GM03348 (cell line): ENCODE measurements at regions not wholly inside any gene's neighbourhood (a gene's known extent, or its start where the extent isn't known, plus 50 kb on each side); places are given as distances from the start of the nearest gene placed in this dataset.
"Not testable (repeated sequence)": the region's sequence is repeated elsewhere in the genome, so short reads cannot be mapped to it uniquely, and the experiment has no call there.

Experiments used
- DNase-seq: peaks from one replicate; pipeline ENCODE4 v3.0.0; 2012; ENCODE audit warnings: low spot score

DNA sequence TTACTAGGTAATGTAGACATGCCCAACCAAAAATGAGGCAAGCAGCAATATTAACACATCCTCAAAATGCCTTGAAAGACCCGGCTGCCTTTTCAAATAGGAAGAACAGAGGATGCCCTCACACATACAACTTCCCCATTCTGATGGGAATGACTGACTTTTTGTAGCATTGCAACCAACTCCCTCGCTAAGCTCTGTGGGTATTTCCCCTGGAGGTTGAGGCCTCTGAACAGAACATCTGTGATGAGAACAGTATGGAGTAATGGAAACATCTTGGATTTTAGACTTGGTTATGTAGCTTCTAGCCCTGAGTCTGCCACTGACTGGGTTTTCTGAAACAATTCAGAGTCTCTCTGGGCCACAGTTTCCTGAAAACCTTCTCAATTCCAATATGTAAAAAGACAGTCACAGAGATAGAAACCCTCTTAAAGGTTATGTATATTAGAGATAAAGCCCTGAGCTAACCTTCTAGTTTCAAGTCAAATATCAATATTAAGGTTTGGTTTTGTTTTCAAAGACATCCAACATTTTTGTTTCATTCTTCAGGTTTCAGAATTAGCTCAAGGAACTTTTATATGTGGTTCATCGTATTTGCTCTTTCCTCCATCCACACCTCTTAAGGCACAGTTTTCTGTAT lies 311.5 kb downstream of the SETD4 start:
- DNase-seq = no peak

DNA sequence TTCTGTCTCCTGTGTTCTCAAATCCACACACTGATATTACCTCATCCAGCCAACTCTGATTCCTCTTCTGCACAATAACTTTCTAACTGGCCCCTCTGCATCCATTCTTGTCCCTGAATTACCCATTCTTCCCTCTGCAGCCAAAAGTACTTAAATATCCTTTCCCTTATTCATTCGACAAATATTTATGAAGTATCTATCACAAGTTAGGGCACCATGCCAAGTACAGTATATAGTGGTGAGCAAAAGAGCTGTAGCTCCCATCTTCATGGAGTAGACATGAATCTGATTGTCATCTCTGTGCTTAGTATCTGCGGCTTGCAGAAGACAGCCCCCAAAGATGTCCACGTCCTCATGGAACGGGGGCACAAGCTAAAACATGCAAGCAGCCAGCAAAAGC lies 316.8 kb downstream of the SETD4 start:
- no peak for DNase-seq

DNA sequence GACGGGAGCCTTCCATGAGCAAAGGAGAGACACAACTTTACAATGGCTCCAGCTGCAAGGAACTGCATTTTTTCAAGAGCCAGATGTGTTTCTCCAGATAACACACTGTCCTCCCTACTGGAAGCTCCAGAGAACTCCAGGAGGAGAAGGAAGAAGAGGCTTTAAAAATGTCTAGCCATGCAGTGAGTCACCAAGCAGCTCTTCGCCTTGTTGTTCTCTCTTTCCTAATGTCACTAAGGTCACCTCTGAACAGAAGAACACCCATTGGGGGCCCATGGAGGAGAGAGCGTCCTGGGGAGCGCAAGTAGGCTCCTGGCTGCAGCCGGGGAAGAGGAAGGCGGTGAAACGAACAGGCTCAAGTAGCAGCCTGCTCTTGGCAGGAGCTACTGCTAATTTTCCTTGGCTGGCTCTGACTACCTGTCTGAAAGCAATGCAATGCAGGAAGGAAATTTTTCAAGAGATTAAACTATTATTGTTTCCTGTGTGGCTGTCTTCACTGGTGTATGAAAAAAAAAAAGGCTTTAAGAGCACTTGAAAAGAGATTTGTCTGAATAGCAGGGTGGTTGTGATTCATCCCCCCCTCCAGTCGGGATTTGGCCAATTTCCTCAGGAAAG lies 321.9 kb downstream of the SETD4 start:
- peak; percentile 53 for DNase-seq

DNA sequence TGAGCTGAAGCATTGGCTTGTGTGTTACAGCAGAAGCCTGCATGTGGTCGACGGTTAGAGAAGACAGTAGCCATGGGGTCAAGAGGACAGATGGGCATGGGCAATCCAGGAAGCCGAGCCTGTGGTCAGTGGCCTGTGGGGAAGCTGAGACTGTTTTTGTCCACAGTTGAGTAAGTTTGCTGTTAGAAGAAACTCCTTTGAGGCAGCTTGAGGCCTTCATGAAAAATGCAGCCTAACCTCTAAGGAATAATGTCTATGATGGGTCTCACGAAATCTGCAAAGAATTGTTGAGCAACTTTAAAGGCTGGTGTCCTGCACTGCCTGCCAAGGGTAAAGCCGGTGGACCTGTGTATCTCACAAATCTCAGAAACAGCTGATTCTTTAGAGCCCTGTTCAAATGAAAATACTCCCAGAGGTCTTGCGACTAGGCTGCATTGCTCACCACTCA lies 322.4 kb downstream of the SETD4 start:
- peak; percentile 56 for DNase-seq

DNA sequence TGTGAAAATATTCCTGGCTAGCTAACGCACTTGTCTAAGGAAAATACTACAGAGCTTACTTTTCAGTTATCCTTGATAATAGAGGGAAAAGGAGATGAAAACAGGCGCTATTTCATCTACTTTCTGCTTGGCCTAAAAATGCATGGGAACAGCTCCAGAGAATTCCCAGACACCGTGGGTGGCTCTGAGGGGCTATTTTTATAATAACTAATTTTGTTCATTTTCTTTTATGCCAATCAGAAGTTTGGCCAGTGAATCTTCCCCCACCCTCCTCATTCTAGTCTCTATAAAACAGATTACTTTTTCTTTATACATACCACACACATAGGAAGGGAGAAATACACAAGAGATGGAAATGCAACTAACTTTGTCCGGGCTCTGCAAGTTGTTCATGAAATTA lies 322.9 kb downstream of the SETD4 start:
- no peak for DNase-seq

DNA sequence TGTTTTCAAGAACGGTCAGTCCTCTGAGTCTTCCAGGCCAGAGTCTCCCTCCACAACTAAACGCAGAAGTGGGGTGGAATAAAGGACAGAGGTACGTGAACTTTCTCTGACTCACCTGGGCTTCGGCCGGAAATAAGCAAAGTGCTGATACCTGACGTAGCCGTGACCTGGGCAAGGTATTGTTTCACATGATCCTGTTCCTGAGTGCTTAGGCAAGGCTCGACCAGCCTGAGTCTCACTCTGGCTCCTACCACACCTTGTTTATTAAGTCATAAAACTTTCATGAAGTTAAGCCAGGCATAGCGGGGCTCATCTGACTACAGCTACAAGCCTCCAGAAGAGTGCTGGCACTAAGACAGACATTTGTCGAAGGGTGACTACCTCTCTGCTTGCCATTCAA lies 327.5 kb downstream of the SETD4 start:
- no peak for DNase-seq

DNA sequence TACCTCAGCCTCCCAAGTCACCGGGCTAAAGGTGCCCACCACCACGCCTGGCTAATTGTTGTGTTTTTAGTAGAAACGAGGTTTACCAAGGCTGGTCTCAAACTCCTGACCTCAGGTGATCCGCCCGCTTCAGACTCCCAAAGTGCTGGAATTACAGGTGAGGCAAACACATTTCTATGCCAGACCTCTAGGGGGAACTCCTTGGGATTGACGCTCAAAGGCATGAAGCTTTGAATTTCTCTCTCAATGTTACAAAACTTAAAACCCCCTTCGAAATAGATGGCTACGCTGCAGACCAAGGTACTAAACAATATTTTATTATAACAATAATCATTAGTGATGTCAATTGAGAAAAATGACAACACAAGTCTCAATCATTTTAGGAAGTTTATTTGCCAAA lies 330.0 kb downstream of the SETD4 start:
- DNase-seq = no peak

DNA sequence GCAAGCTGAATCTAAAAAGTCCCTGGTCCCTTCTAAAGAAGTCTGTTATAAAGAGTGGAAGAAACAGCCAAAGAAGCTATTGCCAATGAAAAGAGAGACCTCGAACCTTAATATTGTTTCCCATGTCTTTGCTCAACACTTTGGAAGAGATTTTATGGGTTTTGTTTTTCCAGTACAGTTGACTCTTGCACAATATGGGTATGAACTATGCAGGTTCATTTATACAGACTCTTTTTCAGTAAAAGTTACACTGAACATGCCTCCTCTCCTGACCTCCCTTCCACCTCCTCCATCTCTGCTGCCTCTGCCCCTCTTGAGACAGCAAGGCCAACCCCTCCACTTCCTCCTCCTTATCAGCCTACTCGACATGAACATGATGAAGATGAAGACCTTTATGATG lies 332.5 kb downstream of the SETD4 start:
- DNase-seq = no peak

DNA sequence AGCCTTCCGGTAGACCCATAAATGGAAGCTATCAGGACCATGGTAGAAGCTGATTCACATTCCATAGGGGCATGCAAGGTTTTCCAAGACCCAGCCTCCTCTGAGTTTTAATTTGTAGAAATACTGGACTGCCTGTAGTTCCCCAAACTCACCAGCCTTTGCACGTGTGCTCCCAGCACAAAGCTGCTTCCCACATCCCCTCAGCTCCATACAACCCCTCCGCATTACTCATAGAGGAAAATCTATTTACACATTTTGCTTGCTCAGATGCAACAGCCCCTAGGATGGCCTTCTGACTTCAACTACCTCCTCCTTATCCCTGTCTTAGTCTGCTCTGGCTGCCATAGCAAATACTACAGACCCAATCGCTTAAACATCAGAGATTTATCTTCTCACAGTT lies 336.2 kb downstream of the SETD4 start:
- no peak for DNase-seq

DNA sequence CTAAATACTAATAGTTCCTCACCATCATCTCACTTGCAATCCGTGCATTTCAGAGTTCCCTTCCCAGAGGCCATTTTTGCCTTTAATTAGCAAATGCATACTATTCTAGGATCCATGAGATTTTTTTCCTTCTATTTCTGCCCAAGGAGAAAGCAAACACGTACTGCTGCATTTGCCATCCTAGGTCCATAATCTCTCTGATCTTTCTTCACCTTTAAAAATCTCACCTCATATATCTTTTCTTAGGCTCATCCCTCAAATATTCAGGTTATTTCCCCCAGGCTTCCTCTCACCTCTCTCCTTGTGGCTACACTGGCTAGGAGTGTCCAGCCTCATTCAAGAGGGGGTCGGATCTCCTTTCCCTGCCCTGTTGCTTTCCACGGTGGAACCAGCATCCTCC lies 338.6 kb downstream of the SETD4 start:
- DNase-seq = no peak

DNA sequence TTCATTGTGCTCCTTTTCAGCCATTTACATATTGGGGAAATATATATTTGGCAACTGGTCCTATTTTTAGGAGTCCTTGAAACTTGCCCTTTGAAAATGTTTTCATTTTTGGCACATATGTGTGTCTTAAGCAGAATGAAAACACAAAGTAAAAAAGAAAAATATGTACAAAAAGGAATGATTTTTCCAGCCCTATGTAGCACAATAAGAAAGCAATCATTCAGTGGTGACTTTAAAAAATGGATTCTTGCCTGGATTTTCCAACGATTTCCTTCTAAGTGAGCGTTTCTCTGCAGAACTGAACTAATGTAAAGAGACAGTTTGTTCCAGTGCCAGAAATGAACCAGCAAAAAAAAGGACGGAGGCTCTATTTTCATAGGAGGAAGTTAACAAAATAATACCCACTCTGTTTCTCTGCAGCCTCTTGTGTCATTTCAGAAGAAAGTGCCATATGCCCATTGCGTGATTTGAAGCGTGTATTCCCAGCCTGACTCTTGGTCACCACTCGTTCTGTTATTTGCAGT lies 340.1 kb downstream of the SETD4 start:
- no peak for DNase-seq

DNA sequence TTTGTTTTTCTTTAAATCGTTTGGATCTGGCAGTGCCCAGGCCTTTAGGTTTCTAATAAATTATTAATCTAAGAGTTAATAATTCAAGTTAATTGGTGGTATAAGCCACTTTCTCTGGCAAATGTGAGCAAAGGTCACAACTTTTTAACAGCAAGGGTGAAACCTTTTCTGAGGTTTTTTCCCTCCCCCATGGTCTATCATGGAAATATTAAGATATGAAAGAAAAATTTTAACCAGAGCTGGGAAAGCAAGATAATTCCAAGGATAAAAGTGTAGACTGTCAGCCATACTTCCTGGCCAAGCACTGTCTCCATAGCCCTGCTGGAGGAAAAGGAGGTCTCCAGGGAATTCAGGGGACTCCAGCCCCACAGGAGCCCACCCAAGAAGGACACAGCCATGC lies 341.2 kb downstream of the SETD4 start:
- no peak for DNase-seq

DNA sequence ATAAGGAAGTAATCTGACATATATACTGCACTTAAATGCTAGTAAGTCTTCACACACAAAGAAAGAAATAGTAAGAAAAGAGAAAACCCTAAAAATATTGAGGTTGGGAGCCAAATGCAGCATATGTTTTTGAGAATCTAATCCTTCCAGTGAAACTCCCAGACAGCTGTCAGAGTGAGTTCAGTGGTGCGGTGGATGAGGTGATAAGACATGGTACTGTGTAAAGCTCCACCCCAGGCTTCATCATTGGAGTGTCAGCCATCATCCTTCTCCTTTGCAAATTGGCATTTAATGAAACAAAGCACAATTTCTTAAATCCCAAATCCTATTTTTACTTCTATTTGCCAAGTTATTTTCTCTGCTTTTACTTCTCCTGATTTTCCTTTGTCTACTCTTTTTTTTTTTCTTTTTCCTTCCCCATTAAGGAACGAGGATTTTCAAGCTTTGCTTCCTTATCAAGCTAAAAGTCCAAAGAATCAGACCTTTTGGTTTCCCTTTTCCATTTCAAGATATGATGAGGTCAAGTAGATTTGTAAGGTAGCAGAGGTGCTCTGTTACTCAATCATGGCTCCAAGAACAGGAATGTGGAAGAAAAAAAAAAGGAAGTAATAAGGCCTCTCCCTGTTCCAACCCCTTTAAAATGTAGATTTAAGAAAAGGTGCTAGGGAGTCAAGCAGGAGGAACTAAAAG lies 343.3 kb downstream of the SETD4 start:
- no peak for DNase-seq

DNA sequence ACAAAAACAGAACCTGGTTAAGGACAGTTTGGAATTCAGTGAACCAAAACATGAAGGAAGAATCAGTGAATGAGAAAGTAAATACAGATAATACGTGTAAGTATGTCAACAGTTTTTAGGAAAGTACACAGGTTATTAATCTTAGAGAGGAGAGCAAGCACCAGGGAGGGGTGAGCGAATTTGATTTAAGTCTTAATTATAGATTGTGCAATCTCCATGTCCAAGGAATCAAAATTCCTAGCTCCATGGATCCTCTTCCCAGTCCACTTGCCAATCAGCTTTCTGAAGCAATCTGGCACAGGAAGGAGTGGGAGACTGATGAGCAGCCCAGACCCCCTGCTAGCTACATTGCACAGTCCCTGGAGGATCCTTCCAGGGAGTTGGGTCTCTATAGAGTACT lies 346.4 kb downstream of the SETD4 start:
- no peak for DNase-seq

DNA sequence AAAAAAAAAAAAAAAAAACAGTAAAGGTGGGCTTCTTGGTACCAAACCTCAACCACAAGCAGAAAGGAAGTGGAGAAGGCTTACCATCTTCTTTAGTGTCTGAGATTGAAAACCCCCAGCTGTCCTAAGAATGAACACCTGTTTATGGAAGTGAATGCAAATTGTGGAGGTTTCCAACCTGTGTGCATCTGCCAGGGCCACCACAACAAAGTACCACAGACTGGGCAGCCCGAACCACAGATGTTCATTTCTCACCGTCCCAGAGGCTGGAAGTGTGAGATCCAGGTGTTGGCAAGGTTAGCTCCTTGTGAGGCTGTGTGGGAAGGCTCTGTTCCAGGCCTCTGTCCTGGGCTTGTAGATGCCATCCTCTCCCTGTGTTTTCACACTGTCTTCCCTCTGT lies 348.7 kb downstream of the SETD4 start:
- DNase-seq = no peak

DNA sequence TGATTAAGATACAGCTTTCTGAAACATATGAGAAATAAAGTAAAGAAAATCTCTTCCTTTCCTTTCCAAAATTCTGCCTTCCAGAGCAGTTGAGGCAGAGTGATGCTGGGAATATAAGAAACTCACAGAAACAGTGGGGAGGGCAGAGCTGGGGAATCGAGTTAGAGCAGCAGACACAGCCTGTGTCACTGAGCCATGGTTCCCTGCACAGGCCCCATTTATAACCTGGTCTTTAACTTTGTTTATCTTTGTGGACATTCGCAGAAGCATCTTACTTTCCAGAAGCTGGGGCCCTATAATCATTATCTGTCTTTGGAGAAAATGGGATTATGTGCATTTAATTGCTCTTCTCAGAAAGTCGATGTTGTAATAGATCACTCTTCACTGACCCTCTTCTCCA lies 349.1 kb downstream of the SETD4 start:
- no peak for DNase-seq

DNA sequence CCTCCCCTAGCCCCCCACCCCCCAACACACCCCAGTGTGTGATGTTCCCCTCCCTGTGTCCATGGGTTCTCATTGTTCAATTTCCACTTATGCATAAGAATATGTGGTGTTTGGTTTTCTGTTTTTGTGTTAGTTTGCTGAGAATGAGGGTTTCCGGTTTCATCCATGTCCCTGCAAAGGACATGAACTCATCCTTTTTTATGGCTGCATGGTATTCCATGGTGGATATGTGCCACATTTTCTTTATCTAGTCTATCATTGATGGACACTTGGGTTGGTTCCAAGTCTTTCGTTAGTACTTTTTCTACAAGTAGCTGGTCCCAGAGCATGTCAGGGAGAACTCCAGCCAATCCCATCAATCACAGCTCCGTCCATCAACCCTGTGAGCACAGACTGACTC lies 350.3 kb downstream of the SETD4 start:
- DNase-seq = not testable (repeated sequence)

DNA sequence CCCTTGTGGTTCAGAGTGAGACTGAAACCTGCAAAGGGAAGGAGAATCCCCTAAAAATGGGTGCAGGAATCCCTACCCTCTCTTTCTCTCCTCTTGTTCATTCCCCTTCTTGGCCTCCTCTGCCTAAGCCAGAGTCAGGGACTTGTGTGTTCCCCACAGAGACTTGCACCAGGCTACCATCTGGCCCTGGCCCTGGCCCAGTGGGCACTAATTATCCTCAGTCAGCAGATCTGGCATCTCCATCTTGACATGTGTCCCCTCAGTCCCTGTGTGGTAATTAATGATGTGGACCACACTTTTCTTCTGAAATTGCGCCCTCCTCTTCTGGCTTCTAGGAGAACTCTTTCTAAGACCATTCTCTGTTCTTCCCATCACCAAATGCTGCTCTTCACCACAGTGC lies 354.4 kb downstream of the SETD4 start:
- no peak for DNase-seq

DNA sequence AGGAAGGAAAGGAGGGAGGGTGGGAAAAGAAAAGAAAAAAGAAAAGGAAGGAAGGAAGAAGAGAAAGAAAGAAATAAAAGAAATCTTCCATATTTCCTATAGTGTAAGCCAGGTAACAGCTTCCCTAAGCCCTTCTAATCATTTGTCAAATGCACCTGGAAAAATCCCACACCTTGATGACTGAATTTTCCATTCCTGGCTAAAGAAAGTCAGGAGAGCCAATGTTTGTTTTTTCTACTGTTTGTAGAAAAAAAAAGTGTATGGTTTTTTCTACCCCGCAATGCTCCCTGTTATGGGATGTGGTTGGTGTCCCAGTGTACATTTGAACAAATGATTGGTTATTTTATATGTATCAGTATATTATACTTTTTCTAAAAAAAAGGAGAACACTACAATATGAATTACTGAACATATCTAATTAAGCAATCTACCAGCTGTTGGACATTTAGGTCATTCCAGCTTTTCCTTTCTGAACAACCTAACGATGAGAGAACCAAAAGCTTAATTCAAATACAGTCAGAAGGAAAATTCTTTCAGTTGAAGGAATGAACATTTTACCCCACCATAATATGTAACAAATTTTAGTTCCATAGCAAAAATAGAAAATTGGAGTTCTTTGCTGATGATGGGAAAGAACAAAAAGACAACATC lies 355.0 kb downstream of the SETD4 start:
- DNase-seq = no peak

DNA sequence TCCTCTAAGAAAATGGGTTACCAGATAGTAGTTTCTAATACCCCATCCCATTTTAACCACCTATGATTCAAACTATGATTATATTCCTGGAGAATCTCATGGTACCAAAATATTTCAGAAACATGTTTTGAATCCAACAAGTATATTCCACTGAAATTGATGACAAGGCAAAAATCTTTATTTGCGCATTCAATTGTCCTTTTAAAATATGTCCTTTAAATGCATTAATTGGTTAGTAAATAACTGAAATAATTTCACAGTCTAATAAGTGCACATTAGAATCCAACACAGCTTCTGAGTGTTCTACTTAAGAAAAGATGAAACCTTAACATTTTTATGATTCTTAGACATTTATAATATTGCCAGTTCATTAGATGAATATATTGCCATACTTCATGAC lies 356.6 kb downstream of the SETD4 start:
- DNase-seq = no peak

DNA sequence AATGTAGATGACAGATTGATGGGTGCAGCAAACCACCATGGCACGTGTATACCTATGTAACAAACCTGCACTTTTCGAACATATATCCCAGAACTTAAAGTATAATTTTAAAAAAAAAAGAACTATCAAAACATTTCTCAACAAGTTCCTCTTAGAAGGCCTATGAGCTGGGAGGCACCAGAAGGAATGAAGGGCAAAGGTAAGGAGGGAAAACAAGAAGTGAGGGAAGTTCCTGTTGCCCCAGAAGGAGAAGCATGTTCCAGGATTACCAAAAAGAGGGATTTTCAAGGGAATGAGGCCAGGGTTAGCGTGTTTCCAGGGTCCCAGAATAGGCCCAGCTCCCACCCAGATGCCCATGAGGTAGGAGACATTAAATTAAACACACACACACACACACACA lies 361.0 kb downstream of the SETD4 start:
- DNase-seq = no peak

DNA sequence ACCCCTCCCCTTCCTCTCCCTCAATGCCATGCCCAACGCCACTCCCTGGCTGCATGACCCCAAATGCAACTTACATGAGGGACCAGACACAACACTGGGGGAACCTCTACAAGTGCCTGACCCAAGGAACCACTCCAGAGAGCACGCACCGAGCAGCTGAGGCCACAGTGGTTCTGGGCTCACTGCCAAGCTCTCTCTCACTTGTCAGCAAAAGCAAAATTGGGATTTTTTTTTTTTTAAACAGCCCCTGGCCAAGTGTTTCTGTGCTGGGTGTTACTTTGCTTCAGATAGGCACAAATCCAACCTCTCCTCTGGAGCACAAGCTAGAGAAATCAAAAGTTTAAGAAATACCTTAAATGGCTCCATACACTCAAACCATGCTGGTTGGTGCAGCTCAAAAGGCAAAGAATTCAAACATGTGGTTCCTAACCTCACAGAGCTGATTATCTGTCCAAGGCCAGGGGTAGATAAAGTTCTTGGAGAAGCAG lies 363.0 kb downstream of the SETD4 start:
- no peak for DNase-seq

DNA sequence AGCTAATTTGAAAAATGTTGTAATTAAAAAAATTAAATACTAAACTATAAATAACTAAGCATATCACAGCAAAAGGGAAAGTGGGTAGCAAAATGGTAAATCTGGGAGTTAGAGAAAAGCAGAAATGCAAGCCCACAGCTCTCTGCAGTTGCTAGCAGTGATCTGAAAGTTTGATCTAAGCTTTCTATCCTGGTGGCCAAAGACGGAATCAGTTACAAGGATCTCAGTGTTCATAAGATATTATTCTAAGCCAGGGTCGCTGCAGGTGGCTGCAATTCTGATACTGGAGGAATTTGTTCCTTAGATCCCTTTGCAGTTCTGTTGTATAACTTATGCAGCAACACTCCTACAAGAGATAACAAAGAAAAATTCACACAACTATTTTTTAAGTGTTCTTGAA lies 363.7 kb downstream of the SETD4 start:
- no peak for DNase-seq
